ENCODE measurements at regions not wholly inside any gene's neighbourhood (a gene's known extent, or its start where the extent isn't known, plus 50 kb on each side); places are given as distances from the start of the nearest gene placed in this dataset.

DNA sequence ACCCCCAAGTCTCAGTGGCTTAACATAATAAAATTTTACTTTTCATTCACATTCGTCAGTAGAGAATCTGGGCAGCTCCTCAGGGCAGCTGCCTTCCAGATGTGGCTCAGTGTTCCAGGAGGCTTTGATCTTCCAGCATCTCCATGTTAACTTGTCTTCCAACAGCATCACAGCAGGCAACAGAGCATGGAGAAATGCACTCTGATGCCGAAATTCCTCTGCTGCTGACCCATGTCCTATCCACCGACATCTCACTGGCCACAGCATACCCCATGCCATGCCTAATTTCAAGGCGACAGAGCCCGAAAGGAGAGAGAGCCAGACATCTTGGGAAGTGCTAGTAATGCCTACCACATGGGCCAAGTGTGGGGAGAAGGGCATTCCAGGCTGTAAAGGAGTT is 64.9 kb upstream of the MEDAG start (continued):
- TF ChIP-seq, protein P1, sequence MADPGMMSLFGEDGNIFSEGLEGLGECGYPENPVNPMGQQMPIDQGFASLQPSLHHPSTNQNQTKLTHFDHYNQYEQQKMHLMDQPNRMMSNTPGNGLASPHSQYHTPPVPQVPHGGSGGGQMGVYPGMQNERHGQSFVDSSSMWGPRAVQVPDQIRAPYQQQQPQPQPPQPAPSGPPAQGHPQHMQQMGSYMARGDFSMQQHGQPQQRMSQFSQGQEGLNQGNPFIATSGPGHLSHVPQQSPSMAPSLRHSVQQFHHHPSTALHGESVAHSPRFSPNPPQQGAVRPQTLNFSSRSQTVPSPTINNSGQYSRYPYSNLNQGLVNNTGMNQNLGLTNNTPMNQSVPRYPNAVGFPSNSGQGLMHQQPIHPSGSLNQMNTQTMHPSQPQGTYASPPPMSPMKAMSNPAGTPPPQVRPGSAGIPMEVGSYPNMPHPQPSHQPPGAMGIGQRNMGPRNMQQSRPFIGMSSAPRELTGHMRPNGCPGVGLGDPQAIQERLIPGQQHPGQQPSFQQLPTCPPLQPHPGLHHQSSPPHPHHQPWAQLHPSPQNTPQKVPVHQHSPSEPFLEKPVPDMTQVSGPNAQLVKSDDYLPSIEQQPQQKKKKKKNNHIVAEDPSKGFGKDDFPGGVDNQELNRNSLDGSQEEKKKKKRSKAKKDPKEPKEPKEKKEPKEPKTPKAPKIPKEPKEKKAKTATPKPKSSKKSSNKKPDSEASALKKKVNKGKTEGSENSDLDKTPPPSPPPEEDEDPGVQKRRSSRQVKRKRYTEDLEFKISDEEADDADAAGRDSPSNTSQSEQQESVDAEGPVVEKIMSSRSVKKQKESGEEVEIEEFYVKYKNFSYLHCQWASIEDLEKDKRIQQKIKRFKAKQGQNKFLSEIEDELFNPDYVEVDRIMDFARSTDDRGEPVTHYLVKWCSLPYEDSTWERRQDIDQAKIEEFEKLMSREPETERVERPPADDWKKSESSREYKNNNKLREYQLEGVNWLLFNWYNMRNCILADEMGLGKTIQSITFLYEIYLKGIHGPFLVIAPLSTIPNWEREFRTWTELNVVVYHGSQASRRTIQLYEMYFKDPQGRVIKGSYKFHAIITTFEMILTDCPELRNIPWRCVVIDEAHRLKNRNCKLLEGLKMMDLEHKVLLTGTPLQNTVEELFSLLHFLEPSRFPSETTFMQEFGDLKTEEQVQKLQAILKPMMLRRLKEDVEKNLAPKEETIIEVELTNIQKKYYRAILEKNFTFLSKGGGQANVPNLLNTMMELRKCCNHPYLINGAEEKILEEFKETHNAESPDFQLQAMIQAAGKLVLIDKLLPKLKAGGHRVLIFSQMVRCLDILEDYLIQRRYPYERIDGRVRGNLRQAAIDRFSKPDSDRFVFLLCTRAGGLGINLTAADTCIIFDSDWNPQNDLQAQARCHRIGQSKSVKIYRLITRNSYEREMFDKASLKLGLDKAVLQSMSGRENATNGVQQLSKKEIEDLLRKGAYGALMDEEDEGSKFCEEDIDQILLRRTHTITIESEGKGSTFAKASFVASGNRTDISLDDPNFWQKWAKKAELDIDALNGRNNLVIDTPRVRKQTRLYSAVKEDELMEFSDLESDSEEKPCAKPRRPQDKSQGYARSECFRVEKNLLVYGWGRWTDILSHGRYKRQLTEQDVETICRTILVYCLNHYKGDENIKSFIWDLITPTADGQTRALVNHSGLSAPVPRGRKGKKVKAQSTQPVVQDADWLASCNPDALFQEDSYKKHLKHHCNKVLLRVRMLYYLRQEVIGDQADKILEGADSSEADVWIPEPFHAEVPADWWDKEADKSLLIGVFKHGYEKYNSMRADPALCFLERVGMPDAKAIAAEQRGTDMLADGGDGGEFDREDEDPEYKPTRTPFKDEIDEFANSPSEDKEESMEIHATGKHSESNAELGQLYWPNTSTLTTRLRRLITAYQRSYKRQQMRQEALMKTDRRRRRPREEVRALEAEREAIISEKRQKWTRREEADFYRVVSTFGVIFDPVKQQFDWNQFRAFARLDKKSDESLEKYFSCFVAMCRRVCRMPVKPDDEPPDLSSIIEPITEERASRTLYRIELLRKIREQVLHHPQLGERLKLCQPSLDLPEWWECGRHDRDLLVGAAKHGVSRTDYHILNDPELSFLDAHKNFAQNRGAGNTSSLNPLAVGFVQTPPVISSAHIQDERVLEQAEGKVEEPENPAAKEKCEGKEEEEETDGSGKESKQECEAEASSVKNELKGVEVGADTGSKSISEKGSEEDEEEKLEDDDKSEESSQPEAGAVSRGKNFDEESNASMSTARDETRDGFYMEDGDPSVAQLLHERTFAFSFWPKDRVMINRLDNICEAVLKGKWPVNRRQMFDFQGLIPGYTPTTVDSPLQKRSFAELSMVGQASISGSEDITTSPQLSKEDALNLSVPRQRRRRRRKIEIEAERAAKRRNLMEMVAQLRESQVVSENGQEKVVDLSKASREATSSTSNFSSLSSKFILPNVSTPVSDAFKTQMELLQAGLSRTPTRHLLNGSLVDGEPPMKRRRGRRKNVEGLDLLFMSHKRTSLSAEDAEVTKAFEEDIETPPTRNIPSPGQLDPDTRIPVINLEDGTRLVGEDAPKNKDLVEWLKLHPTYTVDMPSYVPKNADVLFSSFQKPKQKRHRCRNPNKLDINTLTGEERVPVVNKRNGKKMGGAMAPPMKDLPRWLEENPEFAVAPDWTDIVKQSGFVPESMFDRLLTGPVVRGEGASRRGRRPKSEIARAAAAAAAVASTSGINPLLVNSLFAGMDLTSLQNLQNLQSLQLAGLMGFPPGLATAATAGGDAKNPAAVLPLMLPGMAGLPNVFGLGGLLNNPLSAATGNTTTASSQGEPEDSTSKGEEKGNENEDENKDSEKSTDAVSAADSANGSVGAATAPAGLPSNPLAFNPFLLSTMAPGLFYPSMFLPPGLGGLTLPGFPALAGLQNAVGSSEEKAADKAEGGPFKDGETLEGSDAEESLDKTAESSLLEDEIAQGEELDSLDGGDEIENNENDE (IDR thresholded peaks at IDR 0.05; ENCODE audit: insufficient replicate concordance, low read length) = no peak
- TF ChIP-seq PHF8 (conservative IDR thresholded peaks at IDR 0.05; ENCODE audit: low read depth, low read length) = no peak
- TF ChIP-seq SP4 (IDR thresholded peaks at IDR 0.05; ENCODE audit: low read length) = no peak
- no peak for TF ChIP-seq JUND (IDR thresholded peaks at IDR 0.05; ENCODE audit: low read length)
- no peak for TF ChIP-seq SIRT6 (IDR thresholded peaks at IDR 0.05; ENCODE audit: low read length)

Data from H1 (cell line).